Effector memory CD8-positive, alpha-beta T cell (primary cell): ENCODE measurements at regions not wholly inside any gene's neighbourhood (a gene's known extent, or its start where the extent isn't known, plus 50 kb on each side); places are given as distances from the start of the nearest gene placed in this dataset.

Experiments
- ATAC-seq: fragments of 150-1000 bp; cut with Tn5 transposase; replicated peaks from 2 replicates; pipeline ENCODE4 v1.10.0; 2021; ENCODE audit warnings: mild to moderate bottlenecking, moderate library complexity
- DNase-seq, 3 experiments: peaks; one replicate each; pipeline ENCODE4 v3.0.0; 2021
- H3K27ac Mint-ChIP-seq, 2 donors: one replicate each; pipeline ENCODE4 v1.8.0; 2022; ENCODE audit warnings: mild to moderate bottlenecking in 2 of 2, mixed read lengths in 2 of 2, moderate library complexity in 2 of 2
- H3K27me3 Mint-ChIP-seq, 2 donors: one replicate each; pipeline ENCODE4 v1.8.0; 2022; ENCODE audit warnings: mixed read lengths in 2 of 2
- H3K36me3 Mint-ChIP-seq: one replicate; pipeline ENCODE4 v1.8.0; 2022; ENCODE audit warnings: mild to moderate bottlenecking, moderate library complexity, mixed read lengths; ENCODE audit not compliant: insufficient read depth
- H3K4me1 Mint-ChIP-seq, 2 donors: one replicate each; pipeline ENCODE4 v1.8.0; 2022; ENCODE audit warnings: low read depth in 2 of 2, mixed read lengths in 2 of 2
- H3K4me3 Mint-ChIP-seq, 2 donors: one replicate each; pipeline ENCODE4 v1.8.0; 2022; ENCODE audit warnings: mild to moderate bottlenecking in 2 of 2, mixed read lengths in 2 of 2, moderate library complexity in 2 of 2
- H3K9me3 Mint-ChIP-seq, 2 donors: one replicate each; pipeline ENCODE4 v1.8.0; 2022; ENCODE audit warnings: mixed read lengths in 2 of 2

DNA sequence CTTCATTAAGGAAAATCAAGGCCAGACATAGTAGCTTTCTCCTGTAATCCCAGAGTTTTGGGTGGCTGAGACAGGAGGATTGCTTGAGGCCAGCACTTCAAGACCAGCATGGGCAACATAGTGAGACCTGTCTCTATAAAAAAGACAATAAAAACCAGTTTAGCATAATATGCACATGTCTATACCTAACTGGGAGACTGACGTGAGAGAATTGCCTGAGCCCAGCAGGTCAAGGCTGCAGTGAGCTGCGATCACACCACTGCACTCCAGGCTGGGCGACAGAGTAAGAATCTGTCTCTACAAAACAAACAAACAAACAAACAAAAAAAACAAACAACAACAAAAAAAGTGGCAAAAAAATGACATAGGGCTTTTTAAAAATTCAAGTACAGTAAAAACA is 820.8 kb downstream of the MTRR start:
- DNase-seq, result no peak
- H3K27me3 Mint-ChIP-seq, result no peaks in the 10 kb centered on the region
- ATAC-seq, result no peak
- no peak overlapping the region for H3K4me3 Mint-ChIP-seq
- no peak overlapping the region for H3K27ac Mint-ChIP-seq
- peaks cover 3% of the 10 kb centered on the region for H3K36me3 Mint-ChIP-seq
- peaks cover 0 to 2% of the 10 kb centered on the region in 2 donors for H3K9me3 Mint-ChIP-seq
- H3K4me1 Mint-ChIP-seq, result no peaks in the 10 kb centered on the region

DNA sequence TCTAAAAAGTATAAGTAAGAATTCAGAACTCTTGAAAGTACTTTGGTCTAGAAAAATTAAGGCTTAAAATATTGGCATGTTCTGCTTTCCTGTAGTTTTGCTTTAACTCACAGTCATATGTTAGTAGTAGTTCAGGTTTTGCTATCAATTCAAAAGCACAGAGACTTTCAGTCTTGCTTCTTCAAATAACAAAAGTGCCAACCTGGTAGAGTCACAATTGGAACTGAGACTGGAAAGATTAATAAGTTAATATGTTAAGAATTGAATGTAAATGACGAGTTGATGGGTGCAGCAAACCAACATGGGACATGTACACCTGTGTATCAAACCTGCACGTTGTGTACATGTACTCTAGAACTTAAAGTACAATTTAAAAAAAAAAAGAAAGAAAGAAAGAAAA is 822.3 kb downstream of the MTRR start:
- Mint-ChIP-seq H3K36me3 (peaks cover 3% of the 10 kb centered on the region), H3K9me3 (peaks cover 0 to 6% of the 10 kb centered on the region in 2 donors)

DNA sequence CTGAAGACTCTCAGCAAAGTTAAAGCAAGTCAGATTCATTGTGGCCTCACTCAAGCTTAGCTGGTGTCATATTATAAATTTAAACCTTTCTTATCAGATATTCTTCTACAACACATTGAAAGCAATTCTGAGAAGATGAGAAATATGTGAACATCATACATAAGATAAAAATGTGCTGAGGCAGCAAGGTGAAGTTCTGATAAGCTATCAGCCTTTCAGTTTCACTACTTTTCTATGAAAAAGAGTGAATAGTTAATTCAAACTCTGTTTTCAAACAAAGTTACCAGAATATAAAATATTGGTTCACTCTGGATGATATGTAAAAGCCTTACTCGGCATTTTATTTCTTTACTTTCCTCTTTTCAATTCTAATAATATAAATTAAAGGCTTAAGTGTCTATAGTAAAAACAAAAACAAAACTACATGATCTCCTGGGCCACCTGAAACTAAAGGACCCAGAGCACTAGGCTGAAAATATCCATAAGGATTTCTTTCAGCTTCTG is 824.4 kb downstream of the MTRR start:
- Mint-ChIP-seq H3K27ac (no peak overlapping the region), H3K36me3 (peaks cover 3% of the 10 kb centered on the region), H3K9me3 (peaks cover 0 to 7% of the 10 kb centered on the region in 2 donors), H3K4me1 (no peaks in the 10 kb centered on the region), H3K4me3 (no peak overlapping the region), H3K27me3 (no peaks in the 10 kb centered on the region)
- DNase-seq (no peak), ATAC-seq (no peak)

More for the DNA sequence above, 822.3 kb downstream of the MTRR start:
- Mint-ChIP-seq H3K4me1 (no peaks in the 10 kb centered on the region), H3K4me3 (no peak overlapping the region), H3K27ac (no peak overlapping the region), H3K27me3 (no peaks in the 10 kb centered on the region)
- ATAC-seq (no peak), DNase-seq (no peak)

DNA sequence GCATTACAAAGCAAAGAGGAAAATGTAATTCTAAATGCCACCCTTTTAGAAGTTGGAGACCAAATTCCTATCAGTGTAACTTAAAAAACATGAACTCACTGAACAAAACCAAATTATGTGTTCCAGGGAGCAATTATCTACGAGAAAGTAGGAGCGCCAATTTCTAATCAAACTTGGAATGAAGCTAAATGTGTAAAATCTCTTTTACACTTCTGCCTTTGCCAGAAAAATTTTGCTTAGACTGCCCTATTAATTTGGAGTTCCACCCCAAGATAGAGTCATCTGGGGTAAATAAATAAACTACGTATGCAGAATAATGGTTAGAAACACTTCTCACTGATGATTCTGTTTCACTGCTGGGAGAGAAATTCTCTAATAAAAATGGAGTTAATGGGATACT is 825.6 kb downstream of the MTRR start:
- H3K27me3 Mint-ChIP-seq, result no peaks in the 10 kb centered on the region
- ATAC-seq (no peak), DNase-seq (no peak)
- peaks cover 0 to 8% of the 10 kb centered on the region in 2 donors for H3K9me3 Mint-ChIP-seq
- no peak overlapping the region for H3K27ac Mint-ChIP-seq
- H3K36me3 Mint-ChIP-seq, result peaks cover 3% of the 10 kb centered on the region
- no peak overlapping the region for H3K4me3 Mint-ChIP-seq
- H3K4me1 Mint-ChIP-seq, result no peaks in the 10 kb centered on the region

DNA sequence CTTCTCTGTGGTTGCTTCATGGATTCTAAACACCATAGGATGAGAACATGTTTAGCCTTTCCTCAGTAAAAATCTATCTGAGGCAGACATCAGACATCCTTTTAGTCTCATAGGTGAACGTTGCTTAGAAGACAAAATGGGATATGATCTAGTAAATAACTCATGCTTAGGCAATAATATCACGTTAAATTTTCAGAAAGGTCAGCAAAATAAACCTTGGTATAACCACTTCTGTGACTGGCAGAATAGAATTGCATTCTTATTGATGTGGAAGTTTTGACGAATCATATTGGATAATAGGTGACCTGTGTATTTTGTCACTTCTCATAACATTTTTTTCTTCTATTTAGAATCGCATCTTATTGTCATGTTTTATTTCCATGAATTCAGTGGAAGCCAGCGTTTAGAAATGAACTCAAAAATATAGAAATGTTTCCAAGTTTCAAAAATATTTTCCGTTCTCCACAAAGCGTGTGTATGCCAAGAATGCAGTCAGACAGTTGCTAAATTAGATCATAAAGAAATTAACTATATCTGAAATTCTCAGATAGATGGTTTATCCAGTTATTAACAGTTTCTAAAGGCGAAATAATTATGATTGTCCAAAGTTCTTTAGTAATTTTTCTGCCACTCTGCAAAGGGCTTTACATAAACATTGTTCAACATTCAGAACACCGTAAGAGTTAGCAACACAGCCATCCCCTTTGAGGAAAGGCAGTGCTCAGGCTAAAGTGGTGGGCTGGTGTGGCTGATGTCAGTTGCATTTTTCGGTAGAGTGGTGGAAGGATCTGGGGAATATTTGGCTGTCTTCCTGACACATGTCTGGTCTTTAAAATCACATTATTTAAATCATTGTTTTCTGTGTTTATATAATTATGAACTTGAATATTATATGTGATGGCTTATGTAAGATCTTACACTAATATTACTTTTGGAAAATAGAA is 827.2 kb downstream of the MTRR start:
- peaks cover 0 to 8% of the 10 kb centered on the region in 2 donors for H3K9me3 Mint-ChIP-seq
- DNase-seq (no peak), ATAC-seq (no peak)
- H3K36me3 Mint-ChIP-seq, result peaks cover 3% of the 10 kb centered on the region
- H3K27ac Mint-ChIP-seq, result no peak overlapping the region
- no peaks in the 10 kb centered on the region for H3K27me3 Mint-ChIP-seq
- no peaks in the 10 kb centered on the region for H3K4me1 Mint-ChIP-seq
- H3K4me3 Mint-ChIP-seq, result no peak overlapping the region

DNA sequence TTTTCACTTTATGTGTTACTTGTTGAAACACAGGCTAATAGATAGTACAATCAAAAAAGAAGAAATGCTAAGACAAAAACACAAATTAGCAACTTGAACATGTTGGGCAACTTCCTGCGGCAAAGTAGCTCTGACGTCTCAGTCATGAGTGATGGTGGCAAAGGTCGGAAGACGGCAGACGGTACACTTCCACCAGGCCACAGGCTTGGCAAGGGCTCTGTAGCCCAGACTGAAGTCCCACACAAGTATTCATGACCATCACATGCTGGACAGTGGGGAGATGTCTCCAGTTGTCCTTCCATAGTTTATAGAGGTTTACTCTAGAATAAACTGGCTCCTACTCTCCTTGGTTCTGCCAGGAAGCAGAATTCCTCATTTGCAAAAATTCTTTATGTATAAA is 831.3 kb downstream of the MTRR start:
- Mint-ChIP-seq H3K27ac (no peak overlapping the region), H3K36me3 (no peaks in the 10 kb centered on the region), H3K4me1 (no peaks in the 10 kb centered on the region), H3K9me3 (peaks cover 0 to 6% of the 10 kb centered on the region in 2 donors), H3K27me3 (no peaks in the 10 kb centered on the region), H3K4me3 (no peak overlapping the region)
- ATAC-seq, result no peak
- DNase-seq, result no peak

DNA sequence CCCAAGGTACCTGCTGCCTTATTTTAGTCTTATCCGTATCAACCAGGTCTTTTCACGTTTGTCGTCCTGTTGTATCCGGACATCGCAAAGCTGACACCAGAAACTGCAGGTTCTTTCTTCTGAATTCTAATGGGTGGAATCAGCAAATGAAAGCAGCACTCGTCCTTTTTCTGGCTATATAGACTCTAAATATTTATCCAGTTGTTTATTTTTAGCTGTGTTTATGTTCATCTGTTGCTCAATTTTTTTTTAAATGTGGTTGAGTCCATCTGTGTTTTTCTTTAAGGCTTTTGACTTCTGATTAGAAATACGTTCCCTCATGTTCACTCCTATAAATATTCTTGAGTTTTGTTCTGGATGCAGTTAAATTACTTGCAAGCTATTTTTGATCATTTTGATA is 831.7 kb downstream of the MTRR start:
- ATAC-seq, result no peak

DNA sequence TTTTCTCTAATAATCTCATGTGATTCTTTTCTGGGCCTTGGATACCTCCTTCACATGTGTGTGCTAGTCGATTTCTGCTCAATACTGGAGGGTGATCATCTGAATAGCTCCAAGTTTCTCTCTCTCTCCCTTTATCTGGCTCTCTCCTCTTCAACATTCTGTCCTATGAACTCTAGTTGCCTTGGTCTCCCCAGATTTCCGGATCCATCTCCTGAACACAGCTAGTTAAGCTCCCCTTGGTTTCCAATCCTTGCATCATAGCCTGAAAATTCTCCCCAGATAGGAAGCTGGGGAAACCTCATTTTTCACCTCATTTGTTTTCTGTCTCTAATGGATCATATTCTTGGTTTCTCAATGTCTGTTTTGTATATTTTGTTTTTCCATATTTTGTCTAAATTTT is 832.3 kb downstream of the MTRR start:
- Mint-ChIP-seq H3K9me3 (peaks cover 0 to 2% of the 10 kb centered on the region in 2 donors), H3K4me3 (no peak overlapping the region), H3K27ac (no peak overlapping the region), H3K27me3 (no peaks in the 10 kb centered on the region), H3K36me3 (no peaks in the 10 kb centered on the region), H3K4me1 (no peaks in the 10 kb centered on the region)
- ATAC-seq, result no peak
- no peak for DNase-seq

More for the DNA sequence above, 831.7 kb downstream of the MTRR start:
- H3K9me3 Mint-ChIP-seq, result peaks cover 0 to 4% of the 10 kb centered on the region in 2 donors
- no peak overlapping the region for H3K27ac Mint-ChIP-seq
- no peaks in the 10 kb centered on the region for H3K36me3 Mint-ChIP-seq
- H3K4me3 Mint-ChIP-seq, result no peak overlapping the region
- H3K27me3 Mint-ChIP-seq, result no peaks in the 10 kb centered on the region
- DNase-seq, result no peak
- H3K4me1 Mint-ChIP-seq, result no peaks in the 10 kb centered on the region

DNA sequence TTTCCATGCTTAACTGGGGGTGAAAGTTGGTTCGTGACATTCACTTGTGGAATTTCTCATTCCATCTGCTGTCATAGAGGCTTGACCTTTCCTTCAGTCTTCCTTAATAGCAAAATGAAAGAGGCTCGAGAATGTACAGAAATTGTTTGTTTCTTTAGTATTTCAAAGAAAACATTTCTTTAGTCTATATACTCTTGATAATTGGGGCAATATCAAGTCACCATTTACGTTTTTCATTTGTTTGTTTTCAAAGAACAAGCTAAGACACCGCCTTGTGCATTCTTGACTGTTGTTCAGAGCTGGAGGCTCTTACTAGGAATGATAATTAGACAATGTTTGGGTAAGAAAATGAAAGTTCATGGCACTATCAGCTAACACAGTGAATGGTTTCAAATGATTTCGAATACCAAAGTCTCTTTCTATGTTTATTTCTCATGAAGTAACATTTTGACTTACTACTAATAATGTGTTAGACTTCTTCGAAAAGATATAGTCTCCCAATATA is 835.4 kb downstream of the SEMA5A start:
- DNase-seq (no peak), ATAC-seq (no peak)
- Mint-ChIP-seq H3K4me3 (no peak overlapping the region), H3K27me3 (no peaks in the 10 kb centered on the region), H3K36me3 (no peaks in the 10 kb centered on the region), H3K9me3 (no peaks in the 10 kb centered on the region), H3K4me1 (no peaks in the 10 kb centered on the region), H3K27ac (no peak overlapping the region)

DNA sequence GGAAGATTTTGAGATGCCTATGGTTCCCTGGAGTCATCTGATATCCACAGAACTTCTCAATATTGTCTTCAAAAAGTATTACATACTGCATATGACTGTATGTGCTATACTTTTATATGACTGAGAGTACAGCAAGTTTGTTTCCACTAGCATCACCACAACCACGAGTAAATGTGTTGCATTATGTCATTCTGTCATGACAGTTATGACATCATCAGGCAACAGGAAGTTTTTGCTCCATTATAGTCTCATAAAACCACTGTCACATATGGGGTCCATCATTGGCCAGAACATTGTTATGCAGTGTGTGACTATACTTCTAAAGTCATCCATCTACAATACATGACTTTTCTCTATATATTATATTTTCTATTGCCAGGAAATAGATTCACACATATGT is 831.7 kb downstream of the SEMA5A start:
- DNase-seq, result no peak
- Mint-ChIP-seq H3K27me3 (no peaks in the 10 kb centered on the region), H3K9me3 (no peaks in the 10 kb centered on the region), H3K27ac (no peak overlapping the region), H3K4me1 (no peaks in the 10 kb centered on the region), H3K36me3 (no peaks in the 10 kb centered on the region), H3K4me3 (no peak overlapping the region)
- ATAC-seq, result no peak

DNA sequence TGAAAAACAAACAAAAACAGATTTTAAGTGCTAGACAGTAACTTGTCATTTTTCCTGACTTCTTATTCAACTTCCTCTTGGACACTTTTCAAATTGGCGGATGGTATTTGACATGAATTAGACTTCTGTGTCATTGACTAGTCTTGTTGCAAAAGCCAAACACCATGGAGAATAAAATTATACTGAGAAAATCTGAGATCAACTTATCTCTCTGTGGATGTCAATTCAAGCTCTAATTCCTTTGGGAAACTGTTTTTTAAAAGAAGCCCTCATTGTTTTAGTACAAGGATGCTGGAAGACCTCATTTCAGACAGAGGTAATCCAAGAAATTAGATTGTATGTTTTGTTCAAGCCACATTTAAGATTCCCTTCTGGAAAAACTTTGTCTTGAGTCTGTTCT is 831.0 kb downstream of the SEMA5A start:
- no peaks in the 10 kb centered on the region for H3K36me3 Mint-ChIP-seq
- no peak for ATAC-seq
- H3K27me3 Mint-ChIP-seq, result no peaks in the 10 kb centered on the region
- DNase-seq, result no peak
- H3K4me3 Mint-ChIP-seq, result no peak overlapping the region
- no peak overlapping the region for H3K27ac Mint-ChIP-seq
- H3K9me3 Mint-ChIP-seq, result no peaks in the 10 kb centered on the region
- no peaks in the 10 kb centered on the region for H3K4me1 Mint-ChIP-seq

DNA sequence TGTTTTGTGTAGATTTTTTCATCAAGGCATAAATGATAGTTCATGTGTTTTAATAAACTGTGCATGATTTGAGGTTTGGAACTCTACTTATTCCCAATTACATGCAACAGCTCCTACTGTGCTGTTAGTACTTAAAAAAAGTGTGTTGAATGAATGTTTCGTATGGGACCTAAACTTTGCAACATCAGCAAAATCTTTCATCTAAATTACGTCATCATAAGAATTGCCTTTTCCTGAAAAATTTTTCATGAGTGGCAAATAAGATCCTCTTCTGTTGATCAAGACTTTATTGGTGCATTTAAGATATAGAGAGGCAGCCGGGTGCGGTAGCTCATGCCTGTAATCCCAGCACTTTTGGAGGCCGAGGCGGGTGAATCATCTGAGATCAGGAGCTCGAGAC is 826.1 kb downstream of the SEMA5A start:
- peaks cover 0 to 6% of the 10 kb centered on the region in 2 donors for H3K9me3 Mint-ChIP-seq
- DNase-seq (no peak), ATAC-seq (no peak)
- no peak overlapping the region for H3K27ac Mint-ChIP-seq
- no peaks in the 10 kb centered on the region for H3K27me3 Mint-ChIP-seq
- no peaks in the 10 kb centered on the region for H3K36me3 Mint-ChIP-seq
- H3K4me3 Mint-ChIP-seq, result no peak overlapping the region
- H3K4me1 Mint-ChIP-seq, result no peaks in the 10 kb centered on the region

DNA sequence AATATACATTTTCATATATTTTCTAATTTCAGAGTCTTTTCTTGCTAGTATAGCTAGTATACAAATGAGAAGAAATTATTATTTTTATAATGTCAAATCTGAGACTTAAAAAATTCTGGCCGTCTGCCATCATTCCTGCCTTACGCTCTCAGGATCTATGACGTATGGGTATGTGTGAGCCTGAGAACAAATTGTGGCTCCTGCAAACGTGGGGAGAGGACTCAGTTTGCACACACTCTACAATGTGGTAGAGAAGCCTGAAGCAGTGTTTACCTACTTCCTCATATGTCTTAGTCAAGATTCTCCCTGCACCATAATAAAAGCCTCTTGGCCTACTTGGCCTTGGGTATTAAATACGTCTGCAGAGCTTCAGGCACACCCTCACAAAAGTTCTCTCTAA is 825.4 kb downstream of the SEMA5A start:
- no peak for DNase-seq
- Mint-ChIP-seq H3K9me3 (peaks cover 0 to 6% of the 10 kb centered on the region in 2 donors), H3K27ac (no peak overlapping the region), H3K4me1 (no peaks in the 10 kb centered on the region), H3K4me3 (no peak overlapping the region), H3K36me3 (no peaks in the 10 kb centered on the region), H3K27me3 (no peaks in the 10 kb centered on the region)
- no peak for ATAC-seq

DNA sequence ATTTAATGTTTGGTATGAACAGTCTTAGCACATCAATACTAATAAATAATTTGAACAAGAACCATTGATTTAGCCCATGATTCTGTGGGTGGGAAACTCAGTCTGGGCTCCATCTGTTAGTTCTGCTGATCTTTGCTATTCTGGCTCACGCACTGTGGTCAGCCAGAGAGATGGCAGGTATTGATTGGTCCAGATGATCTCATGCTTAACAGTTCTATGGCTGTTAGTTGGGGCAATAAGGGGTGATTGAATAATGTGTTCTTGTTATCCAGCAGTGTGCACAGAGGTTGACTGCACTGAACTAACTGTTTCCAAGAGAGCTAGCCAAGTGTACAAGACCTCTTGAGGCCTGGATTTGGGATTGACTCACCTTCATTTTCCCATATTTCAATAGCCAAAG is 824.3 kb downstream of the SEMA5A start:
- no peak overlapping the region for H3K4me3 Mint-ChIP-seq
- ATAC-seq (no peak), DNase-seq (no peak)
- no peaks in the 10 kb centered on the region for H3K36me3 Mint-ChIP-seq
- peaks cover 0 to 10% of the 10 kb centered on the region in 2 donors for H3K9me3 Mint-ChIP-seq
- no peaks in the 10 kb centered on the region for H3K27me3 Mint-ChIP-seq
- no peak overlapping the region for H3K27ac Mint-ChIP-seq
- no peaks in the 10 kb centered on the region for H3K4me1 Mint-ChIP-seq
